OCI-M2 (cell line): ENCODE measurements at regions not wholly inside any gene's neighbourhood (a gene's known extent, or its start where the extent isn't known, plus 50 kb on each side); places are given as distances from the start of the nearest gene placed in this dataset.

ENCODE experiments used
- DNase-seq: peaks from one replicate; lab custom pipeline; 2025; ENCODE audit not compliant: unreplicated experiment; lab: John Stamatoyannopoulos, UW

DNA sequence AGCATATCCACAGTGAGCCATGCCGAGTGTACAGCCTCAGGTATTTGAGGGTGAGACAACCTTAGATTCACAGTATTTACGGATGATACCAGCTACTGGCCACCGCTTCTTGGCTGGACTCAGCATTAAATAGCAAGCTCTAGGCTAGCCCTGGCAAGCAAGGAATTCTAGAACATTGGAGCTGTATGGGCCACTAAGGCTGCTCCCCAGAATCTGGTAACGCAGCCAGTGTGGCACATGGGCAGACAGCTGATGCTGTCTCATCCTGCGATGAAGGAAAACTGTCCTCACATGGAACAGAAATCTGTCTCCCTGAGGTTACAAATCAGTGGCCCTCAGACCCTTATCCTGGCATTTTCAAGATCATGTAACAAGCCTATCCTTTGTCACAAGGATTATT lies 57.6 kb upstream of the RGMA start:
- DNase-seq = no peak

DNA sequence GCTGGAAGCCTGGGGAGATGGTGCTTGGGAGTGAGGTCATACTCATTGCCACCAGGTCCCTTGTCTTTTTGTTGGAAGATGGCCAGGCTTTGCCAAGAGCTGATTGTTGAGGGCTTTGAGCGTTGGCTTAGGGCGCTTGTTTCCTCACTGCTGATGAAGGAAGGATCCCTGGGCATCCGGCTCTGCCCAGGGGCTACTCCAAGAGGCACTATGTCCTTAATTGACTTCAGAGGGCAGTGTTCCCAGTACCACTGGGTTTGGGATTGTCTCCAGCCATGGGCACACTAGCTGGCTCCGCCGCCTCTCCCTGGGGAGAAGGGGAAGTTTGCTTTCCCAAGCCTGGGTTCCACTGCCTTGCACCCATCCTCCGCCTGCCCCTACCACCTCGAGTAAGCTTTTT lies 57.2 kb upstream of the RGMA start:
- no peak for DNase-seq

DNA sequence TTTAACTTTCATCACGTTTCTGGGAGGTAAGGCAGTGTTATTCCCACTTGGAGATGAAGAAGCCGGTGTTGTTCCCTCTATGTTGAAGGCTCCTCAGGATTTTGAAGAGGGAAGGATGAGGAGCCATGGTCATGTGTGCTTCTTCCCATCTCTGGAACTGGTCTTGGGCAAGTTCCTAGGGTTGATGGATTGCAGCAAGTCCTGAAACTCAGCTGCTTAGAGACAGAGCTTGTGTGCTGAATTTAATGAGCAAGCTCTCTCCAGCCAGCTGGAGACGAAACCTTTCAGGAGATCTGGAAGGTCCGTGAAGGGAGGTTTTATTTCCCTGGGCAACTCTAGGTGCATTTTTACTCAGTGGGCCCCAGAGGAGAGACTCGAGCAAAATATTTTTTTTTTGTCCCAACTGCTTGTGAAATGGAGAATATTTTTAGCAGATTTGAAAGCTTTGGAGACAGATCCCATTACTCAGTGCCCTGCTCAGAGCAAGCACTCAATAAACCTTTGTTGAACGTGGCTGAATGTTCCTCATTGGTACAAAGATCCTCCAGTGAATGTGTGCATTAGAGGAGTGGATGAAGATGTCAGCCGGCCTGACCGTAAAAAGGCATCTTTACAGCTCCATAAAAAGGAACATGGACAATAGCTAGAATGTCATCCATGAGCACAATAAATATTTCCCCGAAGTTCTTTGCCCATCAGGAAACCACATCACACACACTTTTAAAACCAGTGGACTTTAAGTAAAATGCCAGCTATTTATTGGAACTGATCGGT lies 55.6 kb upstream of the RGMA start:
- no peak for DNase-seq

DNA sequence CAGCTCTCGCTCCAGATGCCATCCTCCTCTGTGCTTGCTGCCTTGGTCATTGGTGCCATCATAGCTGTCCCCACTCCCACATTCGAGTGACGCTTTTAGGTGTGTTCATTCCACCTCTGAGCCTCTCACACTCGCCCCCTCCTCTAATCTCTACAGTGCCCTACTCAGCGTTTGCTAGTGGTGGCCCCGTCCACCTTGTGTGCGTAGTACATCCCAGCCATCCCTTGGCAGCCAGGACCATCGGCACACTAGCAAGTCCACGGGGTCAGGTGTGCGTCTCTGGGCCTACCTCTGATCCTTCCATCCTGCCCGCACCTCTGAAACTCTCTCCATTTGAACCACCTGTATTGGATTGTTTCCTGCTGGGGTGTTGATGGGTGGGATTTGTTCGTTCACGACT lies 54.2 kb upstream of the RGMA start:
- no peak for DNase-seq

DNA sequence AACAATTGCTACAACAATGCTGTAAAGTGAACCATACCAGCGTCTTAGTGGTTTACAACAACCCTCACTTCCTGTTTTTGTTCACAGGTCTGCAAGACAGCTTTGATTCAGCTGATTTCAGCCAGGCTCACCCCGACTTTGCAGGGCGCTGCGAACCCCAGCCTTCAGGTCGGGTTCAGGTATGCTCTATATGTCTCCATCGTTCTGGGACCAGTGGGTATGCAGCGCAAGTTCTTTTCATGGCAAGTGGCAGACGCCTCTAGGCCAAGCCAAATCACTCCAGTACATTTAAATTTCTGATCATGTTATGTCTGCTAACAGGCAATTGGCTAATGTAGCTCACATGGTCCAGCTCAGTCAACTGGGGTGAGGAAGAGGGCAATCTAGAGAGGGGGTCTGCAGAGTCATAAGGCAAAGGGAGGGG lies 52.4 kb upstream of the RGMA start:
- DNase-seq = no peak

DNA sequence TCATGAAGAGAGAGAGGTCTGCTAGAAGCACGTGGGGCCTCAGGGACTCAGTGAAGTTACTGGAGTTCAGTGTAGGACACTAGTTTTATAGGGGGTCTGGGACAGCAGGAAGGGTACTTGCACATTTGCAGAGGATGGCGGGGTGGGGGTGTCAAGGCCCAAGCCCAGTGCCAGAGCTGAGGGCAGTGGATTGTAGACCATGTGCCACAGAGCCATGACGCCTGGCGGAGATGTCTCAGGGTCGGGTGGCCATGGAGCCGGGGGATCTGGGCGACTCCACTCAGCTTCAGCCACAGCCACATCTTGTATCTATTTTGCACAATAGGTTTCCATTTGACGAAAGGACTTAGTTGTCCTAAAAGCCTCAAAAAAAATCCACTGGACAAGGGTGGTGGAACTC lies 50.4 kb upstream of the RGMA start:
- DNase-seq = no peak

GRCh38 chr15:93138681-93139250 lies 49.8 kb upstream of the RGMA start:
- DNase-seq = no peak
